HEK293T (cell line): ENCODE measurements at regions not wholly inside any gene's neighbourhood (a gene's known extent, or its start where the extent isn't known, plus 50 kb on each side); places are given as distances from the start of the nearest gene placed in this dataset.
A peak's percentile ranks its signal among the peaks of the same experiment; 100 is the strongest.

ENCODE experiments used
- CTCF ChIA-PET: fragments of 350-600 bp; formaldehyde crosslinking; extraction: SDS; loops from one replicate; lab custom pipeline; 2021; ENCODE audit warnings: antibody characterized with exemption, inconsistent platforms; lab: Yijun Ruan, JAX
- POLR2A ChIA-PET: fragments of 350-600 bp; formaldehyde crosslinking; extraction: SDS; loops from one replicate; lab custom pipeline; 2020; ENCODE audit warnings: antibody characterized with exemption, inconsistent platforms; lab: Yijun Ruan, JAX
- DNase-seq: peaks from one replicate; pipeline ENCODE4 v3.0.0; 2012; ENCODE audit warnings: mixed read lengths; ENCODE audit errors: extremely low spot score
- ARNT ChIP-seq: fragments of 450-650 bp; IDR thresholded peaks from 2 replicates; pipeline ENCODE4 v1.6.1; 2017; ENCODE audit warnings: mild to moderate bottlenecking
- BHLHE40 ChIP-seq: fragments of 450-650 bp; IDR thresholded peaks from 2 replicates; pipeline ENCODE4 v1.6.1; 2016; ENCODE audit warnings: mild to moderate bottlenecking, moderate library complexity, borderline replicate concordance
- CTBP1 ChIP-seq: fragments of 450-650 bp; IDR thresholded peaks from 2 replicates; pipeline ENCODE4 v1.6.1; 2016; ENCODE audit warnings: borderline replicate concordance
- ELF4 ChIP-seq: fragments of 450-650 bp; IDR thresholded peaks from 2 replicates; pipeline ENCODE4 v1.6.1; 2017; ENCODE audit warnings: antibody characterized with exemption
- FOXA1 ChIP-seq: fragments of 450-650 bp; IDR thresholded peaks from 2 replicates; pipeline ENCODE4 v1.6.1; 2016; ENCODE audit warnings: mild to moderate bottlenecking
- FOXK2 ChIP-seq: fragments of 450-650 bp; IDR thresholded peaks from 2 replicates; pipeline ENCODE4 v1.6.1; 2016; ENCODE audit warnings: mild to moderate bottlenecking
- FOXM1 ChIP-seq: fragments of 450-650 bp; IDR thresholded peaks from 2 replicates; pipeline ENCODE4 v1.6.1; 2017; ENCODE audit warnings: mild to moderate bottlenecking, borderline replicate concordance
- HDGF ChIP-seq: fragments of 450-650 bp; IDR thresholded peaks from 2 replicates; pipeline ENCODE4 v1.6.1; 2017; ENCODE audit warnings: antibody characterized with exemption, borderline replicate concordance
- L3MBTL2 ChIP-seq: fragments of 450-650 bp; conservative IDR thresholded peaks from 2 replicates; pipeline ENCODE4 v1.6.1; 2016; ENCODE audit warnings: mild to moderate bottlenecking
- LEF1 ChIP-seq: fragments of 450-650 bp; IDR thresholded peaks from 2 replicates; pipeline ENCODE4 v1.6.1; 2017; ENCODE audit warnings: mild to moderate bottlenecking, borderline replicate concordance
- NFRKB ChIP-seq: fragments of 450-650 bp; IDR thresholded peaks from 2 replicates; pipeline ENCODE4 v1.6.1; 2016; ENCODE audit warnings: mild to moderate bottlenecking, moderate library complexity
- PKNOX1 ChIP-seq: fragments of 450-650 bp; IDR thresholded peaks from 2 replicates; pipeline ENCODE4 v1.6.1; 2016
- SP1 ChIP-seq: fragments of 450-650 bp; IDR thresholded peaks from 2 replicates; pipeline ENCODE4 v1.6.1; 2017
- SUZ12 ChIP-seq: fragments of 450-650 bp; IDR thresholded peaks from 2 replicates; pipeline ENCODE4 v1.6.1; 2016; ENCODE audit warnings: mild to moderate bottlenecking
- TARDBP ChIP-seq: fragments of 450-650 bp; IDR thresholded peaks from 2 replicates; pipeline ENCODE4 v1.6.1; 2016
- ZNF384 ChIP-seq: fragments of 450-650 bp; IDR thresholded peaks from 2 replicates; pipeline ENCODE4 v1.6.1; 2016

GRCh38 chr4:1572010-1572385, 112.1 kb downstream of the FAM53A start:
- DNase-seq = no peak
- CTCF ChIA-PET = interaction anchor here (0.6 kb wide), 1 partner anchor 176 kb away, joined by 3 read pairs; no protein-coding TSS in a partner anchor
- TF ChIP-seq FOXA1 (no peak), FOXK2 (no peak), SUZ12 (no peak), TARDBP (no peak), LEF1 (no peak), HDGF (no peak), PKNOX1 (no peak), ELF4 (no peak), FOXM1 (no peak), ARNT (no peak), BHLHE40 (no peak), ZNF384 (no peak), L3MBTL2 (no peak), SP1 (no peak), CTBP1 (no peak), NFRKB (no peak)
- POLR2A ChIA-PET = no interaction called here

GRCh38 chr4:1571165-1572009, 112.7 kb downstream of the FAM53A start:
- CTCF ChIA-PET = interaction anchor here (0.6 kb wide), 1 partner anchor 177 kb away, joined by 3 read pairs; no protein-coding TSS in a partner anchor
- no peak for DNase-seq
- POLR2A ChIA-PET = no interaction called here
- TF ChIP-seq CTBP1 = no peak
- no peak for TF ChIP-seq ELF4
- TF ChIP-seq BHLHE40 = no peak
- TF ChIP-seq FOXK2 = no peak
- TF ChIP-seq LEF1 = no peak
- no peak for TF ChIP-seq SP1
- no peak for TF ChIP-seq HDGF
- TF ChIP-seq ARNT = no peak
- TF ChIP-seq PKNOX1 = no peak
- no peak for TF ChIP-seq NFRKB
- no peak for TF ChIP-seq ZNF384
- no peak for TF ChIP-seq L3MBTL2
- TF ChIP-seq TARDBP = no peak
- no peak for TF ChIP-seq FOXA1
- no peak for TF ChIP-seq FOXM1

- ChIA-PET CTCF (interaction anchor here (0.6 to 0.7 kb wide), 2 partner anchors 11 to 96 kb away, joined by 3 read pairs; no protein-coding TSS in a partner anchor), POLR2A (no interaction called here)
- TF ChIP-seq SUZ12 (no peak), ZNF384 (no peak)
- DNase-seq = no peak
These were observed 113.6 kb downstream of the FAM53A start for GRCh38 chr4:1570291-1571164.

- TF ChIP-seq L3MBTL2 (no peak), LEF1 (no peak), ELF4 (no peak), SUZ12 (no peak), NFRKB (no peak), TARDBP (no peak), PKNOX1 (no peak), FOXK2 (no peak), HDGF (no peak), ARNT (no peak), FOXM1 (no peak), FOXA1 (no peak), ZNF384 (no peak), SP1 (no peak), CTBP1 (no peak), BHLHE40 (no peak)
- ChIA-PET POLR2A (no interaction called here), CTCF (interaction anchor here (0.7 kb wide), 1 partner anchor 95 kb away, joined by 3 read pairs; no protein-coding TSS in a partner anchor)
- DNase-seq = no peak
These were observed 114.5 kb downstream of the FAM53A start for GRCh38 chr4:1569461-1570151.

- CTCF ChIA-PET = no interaction called here
- TF ChIP-seq PKNOX1 (0 out of 2 replicates have a peak, but pooled peaks have one; percentile 12), ARNT (no peak)
- POLR2A ChIA-PET = no interaction called here
- no peak for DNase-seq
These were observed 115.2 kb downstream of the FAM53A start for GRCh38 chr4:1568855-1569460.
